Glutamatergic neuron (in vitro differentiated cells): ENCODE measurements at regions not wholly inside any gene's neighbourhood (a gene's known extent, or its start where the extent isn't known, plus 50 kb on each side); places are given as distances from the start of the nearest gene placed in this dataset.
A peak's percentile ranks its signal among the peaks of the same experiment; 100 is the strongest.

Experiments used
- DNase-seq: peaks from one replicate; pipeline ENCODE4 v3.0.0; 2022
- H3K27ac Mint-ChIP-seq: one replicate; pipeline ENCODE4 v1.8.0; 2020; ENCODE audit warnings: mild to moderate bottlenecking, mixed read lengths, inconsistent platforms; ENCODE audit not compliant: unreplicated experiment
- H3K27me3 Mint-ChIP-seq: one replicate; pipeline ENCODE4 v1.8.0; 2020; ENCODE audit warnings: mild to moderate bottlenecking, moderate library complexity, mixed read lengths, inconsistent platforms; ENCODE audit not compliant: unreplicated experiment
- H3K36me3 Mint-ChIP-seq: one replicate; pipeline ENCODE4 v1.8.0; 2020; ENCODE audit warnings: mild to moderate bottlenecking, mixed read lengths, inconsistent platforms; ENCODE audit not compliant: unreplicated experiment
- H3K4me1 Mint-ChIP-seq: one replicate; pipeline ENCODE4 v1.8.0; 2020; ENCODE audit warnings: mild to moderate bottlenecking, low read depth, mixed read lengths, inconsistent platforms; ENCODE audit not compliant: unreplicated experiment
- H3K4me3 Mint-ChIP-seq: one replicate; pipeline ENCODE4 v1.8.0; 2020; ENCODE audit warnings: mild to moderate bottlenecking, mixed read lengths, inconsistent platforms; ENCODE audit not compliant: unreplicated experiment
- H3K9me3 Mint-ChIP-seq: one replicate; pipeline ENCODE4 v1.8.0; 2020; ENCODE audit warnings: mild to moderate bottlenecking, moderate library complexity, mixed read lengths, inconsistent platforms; ENCODE audit not compliant: unreplicated experiment
- CTCF ChIP-seq: fragments of 200-600 bp; sonication (generic); IDR thresholded peaks from one replicate; pipeline ENCODE4 v1.5.0; 2021; ENCODE audit not compliant: partially characterized antibody, unreplicated experiment

GRCh38 chr7:36019980-36020379, 133.1 kb upstream of the EEPD1 start:
- Mint-ChIP-seq H3K27me3 (no peaks in the 10 kb centered on the region), H3K9me3 (peaks cover 5% of the 10 kb centered on the region), H3K27ac (no peak overlapping the region), H3K4me1 (peaks cover 10% of the 10 kb centered on the region), H3K4me3 (no peak overlapping the region), H3K36me3 (peaks cover 7% of the 10 kb centered on the region)
- no peak for TF ChIP-seq CTCF
- DNase-seq, result no peak

GRCh38 chr7:36021367-36021766, 131.7 kb upstream of the EEPD1 start:
- peak; percentile 30 for TF ChIP-seq CTCF
- peaks cover 7% of the 10 kb centered on the region for H3K36me3 Mint-ChIP-seq
- DNase-seq, result no peak
- peaks cover 10% of the 10 kb centered on the region for H3K4me1 Mint-ChIP-seq
- H3K4me3 Mint-ChIP-seq, result no peak overlapping the region
- H3K9me3 Mint-ChIP-seq, result peaks cover 5% of the 10 kb centered on the region
- H3K27ac Mint-ChIP-seq, result no peak overlapping the region
- H3K27me3 Mint-ChIP-seq, result no peaks in the 10 kb centered on the region

DNA sequence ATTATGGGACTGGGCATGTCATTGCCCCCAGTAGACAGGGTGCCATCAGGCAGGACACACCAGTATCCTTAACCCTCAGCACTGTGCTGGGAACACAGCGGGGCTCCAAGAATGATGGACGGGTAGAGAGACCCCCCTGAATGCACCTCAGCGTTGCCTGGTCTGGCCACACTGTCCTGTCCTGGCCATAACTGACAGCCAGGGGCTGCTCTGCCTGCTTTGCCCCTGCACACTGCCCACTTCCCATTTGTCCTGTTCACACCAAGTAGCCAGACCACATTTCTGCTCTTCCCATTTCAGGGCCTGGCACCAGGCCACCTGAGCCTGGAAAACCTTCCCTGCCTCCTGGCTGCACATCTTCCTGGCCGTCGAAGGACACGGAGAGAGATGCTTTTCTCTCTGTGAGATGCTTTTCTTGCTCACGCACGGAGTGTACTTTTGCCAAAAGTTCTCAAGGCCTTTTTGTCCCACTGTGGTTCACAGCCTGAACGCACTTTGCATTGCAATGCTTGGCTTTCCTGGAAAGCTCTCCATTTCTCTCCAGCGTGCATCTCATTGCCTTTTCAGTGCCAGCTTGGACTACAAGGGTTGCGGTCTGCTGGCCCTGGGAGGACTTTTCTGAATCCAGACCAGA, 131.0 kb upstream of the EEPD1 start:
- no peak for TF ChIP-seq CTCF
- peaks cover 11% of the 10 kb centered on the region for H3K4me1 Mint-ChIP-seq
- H3K4me3 Mint-ChIP-seq, result no peak overlapping the region
- H3K9me3 Mint-ChIP-seq, result peaks cover 2% of the 10 kb centered on the region
- peaks cover 3% of the 10 kb centered on the region for H3K36me3 Mint-ChIP-seq
- H3K27ac Mint-ChIP-seq, result no peak overlapping the region
- H3K27me3 Mint-ChIP-seq, result no peaks in the 10 kb centered on the region
- no peak for DNase-seq

- Mint-ChIP-seq H3K27me3 (no peaks in the 10 kb centered on the region), H3K4me3 (no peak overlapping the region), H3K27ac (no peak overlapping the region), H3K36me3 (no peaks in the 10 kb centered on the region), H3K9me3 (peaks cover 2% of the 10 kb centered on the region), H3K4me1 (peaks cover 8% of the 10 kb centered on the region)
- no peak for TF ChIP-seq CTCF
- DNase-seq, result no peak
These were observed 130.0 kb upstream of the EEPD1 start for GRCh38 chr7:36023033-36023560.

- peaks cover 2% of the 10 kb centered on the region for H3K9me3 Mint-ChIP-seq
- no peaks in the 10 kb centered on the region for H3K36me3 Mint-ChIP-seq
- peaks cover 2% of the 10 kb centered on the region for H3K27me3 Mint-ChIP-seq
- TF ChIP-seq CTCF, result no peak
- H3K27ac Mint-ChIP-seq, result no peak overlapping the region
- DNase-seq, result no peak
- H3K4me1 Mint-ChIP-seq, result peaks cover 15% of the 10 kb centered on the region
- H3K4me3 Mint-ChIP-seq, result no peak overlapping the region
These were observed 127.9 kb upstream of the EEPD1 start for GRCh38 chr7:36025190-36025589.
